Type B pancreatic cell (in vitro differentiated cells): ENCODE measurements at regions not wholly inside any gene's neighbourhood (a gene's known extent, or its start where the extent isn't known, plus 50 kb on each side); places are given as distances from the start of the nearest gene placed in this dataset.

ENCODE experiments used
- DNase-seq: peaks from one replicate; pipeline ENCODE4 v3.0.0; 2021; ENCODE audit warnings: mixed read lengths; ENCODE audit not compliant: unreplicated experiment; ENCODE audit errors: extremely low spot score
- H3K27ac Mint-ChIP-seq: 2 replicates; pipeline ENCODE4 v1.8.0; 2021; ENCODE audit warnings: mild to moderate bottlenecking, mixed read lengths
- H3K27me3 Mint-ChIP-seq: 2 replicates; pipeline ENCODE4 v1.8.0; 2021; ENCODE audit warnings: mixed read lengths
- H3K36me3 Mint-ChIP-seq: 2 replicates; pipeline ENCODE4 v1.8.0; 2021; ENCODE audit warnings: mixed read lengths
- H3K4me1 Mint-ChIP-seq: one replicate; pipeline ENCODE4 v1.8.0; 2021; ENCODE audit warnings: mixed read lengths; ENCODE audit not compliant: unreplicated experiment
- H3K4me3 Mint-ChIP-seq: 2 replicates; pipeline ENCODE4 v1.8.0; 2021; ENCODE audit warnings: mild to moderate bottlenecking, mixed read lengths
- H3K9me3 Mint-ChIP-seq: 2 replicates; pipeline ENCODE4 v1.8.0; 2021; ENCODE audit warnings: mixed read lengths
- CTCF ChIP-seq: fragments of 200-600 bp; sonication (generic); conservative IDR thresholded peaks from 2 replicates; pipeline ENCODE4 v1.5.0; 2021; ENCODE audit warnings: antibody characterized with exemption, mild to moderate bottlenecking

GRCh38 chr16:63283721-63284120, 1247.5 kb upstream of the CDH8 start:
- no peaks in the 10 kb centered on the region for H3K4me1 Mint-ChIP-seq
- no peaks in the 10 kb centered on the region for H3K9me3 Mint-ChIP-seq
- no peak overlapping the region for H3K27ac Mint-ChIP-seq

GRCh38 chr16:63244631-63245030, 1208.4 kb upstream of the CDH8 start:
- H3K4me3 Mint-ChIP-seq = no peak overlapping the region
- H3K36me3 Mint-ChIP-seq = no peaks in the 10 kb centered on the region
- TF ChIP-seq CTCF = no peak
- DNase-seq = no peak
- H3K4me1 Mint-ChIP-seq = no peaks in the 10 kb centered on the region
- no peak overlapping the region for H3K27ac Mint-ChIP-seq
- no peaks in the 10 kb centered on the region for H3K27me3 Mint-ChIP-seq
- H3K9me3 Mint-ChIP-seq = no peaks in the 10 kb centered on the region

More at GRCh38 chr16:63283721-63284120, 1247.5 kb upstream of the CDH8 start:
- no peaks in the 10 kb centered on the region for H3K36me3 Mint-ChIP-seq
- H3K27me3 Mint-ChIP-seq = no peaks in the 10 kb centered on the region
- H3K4me3 Mint-ChIP-seq = no peak overlapping the region
- no peak for TF ChIP-seq CTCF
- DNase-seq = no peak

GRCh38 chr16:63241497-63242028, 1205.3 kb upstream of the CDH8 start:
- Mint-ChIP-seq H3K27me3 (no peaks in the 10 kb centered on the region), H3K9me3 (no peaks in the 10 kb centered on the region), H3K27ac (no peak overlapping the region), H3K4me3 (no peak overlapping the region), H3K4me1 (no peaks in the 10 kb centered on the region), H3K36me3 (no peaks in the 10 kb centered on the region)
- DNase-seq = no peak
- TF ChIP-seq CTCF = no peak

- H3K9me3 Mint-ChIP-seq = no peaks in the 10 kb centered on the region
- no peak overlapping the region for H3K27ac Mint-ChIP-seq
- no peak overlapping the region for H3K4me3 Mint-ChIP-seq
Observed at GRCh38 chr16:63239065-63239570, 1202.9 kb upstream of the CDH8 start.

GRCh38 chr16:63230421-63231040, 1194.3 kb upstream of the CDH8 start:
- DNase-seq = no peak
- no peak for TF ChIP-seq CTCF
- no peaks in the 10 kb centered on the region for H3K36me3 Mint-ChIP-seq
- H3K4me1 Mint-ChIP-seq = no peaks in the 10 kb centered on the region
- no peaks in the 10 kb centered on the region for H3K27me3 Mint-ChIP-seq
- no peaks in the 10 kb centered on the region for H3K9me3 Mint-ChIP-seq
- no peak overlapping the region for H3K4me3 Mint-ChIP-seq
- no peak overlapping the region for H3K27ac Mint-ChIP-seq

More at GRCh38 chr16:63239065-63239570, 1202.9 kb upstream of the CDH8 start:
- Mint-ChIP-seq H3K27me3 (no peaks in the 10 kb centered on the region), H3K4me1 (no peaks in the 10 kb centered on the region), H3K36me3 (no peaks in the 10 kb centered on the region)
- TF ChIP-seq CTCF = no peak
- no peak for DNase-seq
